Stimulated activated naive B cell treated with anti-CD40 and anti-IgM and Interleukin-4, amounts not matched to agents 10 μg/mL and 1 μg/mL and 100 μg/mL, for 72 hours (primary cell): ENCODE measurements at regions not wholly inside any gene's neighbourhood (a gene's known extent, or its start where the extent isn't known, plus 50 kb on each side); places are given as distances from the start of the nearest gene placed in this dataset.

Experiments
- ATAC-seq, 2 donors: fragments of 150-1000 bp; cut with Tn5 transposase; replicated peaks; 2 replicates each; pipeline ENCODE4 v1.10.0; 2021; ENCODE audit warnings: moderate library complexity in 1 of 2
- DNase-seq: peaks from one replicate; pipeline ENCODE4 v3.0.0; 2021
- H3K27ac Mint-ChIP-seq: one replicate; pipeline ENCODE4 v1.8.0; 2022; ENCODE audit warnings: mild to moderate bottlenecking, mixed read lengths
- H3K27me3 Mint-ChIP-seq, 2 donors: one replicate each; pipeline ENCODE4 v1.8.0; 2022; ENCODE audit warnings: mixed read lengths in 2 of 2
- H3K36me3 Mint-ChIP-seq, 2 donors: one replicate each; pipeline ENCODE4 v1.8.0; 2022; ENCODE audit warnings: mixed read lengths in 2 of 2, mild to moderate bottlenecking in 1 of 2
- H3K4me1 Mint-ChIP-seq, 2 donors: one replicate each; pipeline ENCODE4 v1.8.0; 2022; ENCODE audit warnings: mixed read lengths in 2 of 2, mild to moderate bottlenecking in 1 of 2
- H3K4me3 Mint-ChIP-seq, 2 donors: one replicate each; pipeline ENCODE4 v1.8.0; 2022; ENCODE audit warnings: mild to moderate bottlenecking in 2 of 2, mixed read lengths in 2 of 2, moderate library complexity in 1 of 2
- H3K9me3 Mint-ChIP-seq, 2 donors: one replicate each; pipeline ENCODE4 v1.8.0; 2022; ENCODE audit warnings: mixed read lengths in 2 of 2, mild to moderate bottlenecking in 1 of 2

DNA sequence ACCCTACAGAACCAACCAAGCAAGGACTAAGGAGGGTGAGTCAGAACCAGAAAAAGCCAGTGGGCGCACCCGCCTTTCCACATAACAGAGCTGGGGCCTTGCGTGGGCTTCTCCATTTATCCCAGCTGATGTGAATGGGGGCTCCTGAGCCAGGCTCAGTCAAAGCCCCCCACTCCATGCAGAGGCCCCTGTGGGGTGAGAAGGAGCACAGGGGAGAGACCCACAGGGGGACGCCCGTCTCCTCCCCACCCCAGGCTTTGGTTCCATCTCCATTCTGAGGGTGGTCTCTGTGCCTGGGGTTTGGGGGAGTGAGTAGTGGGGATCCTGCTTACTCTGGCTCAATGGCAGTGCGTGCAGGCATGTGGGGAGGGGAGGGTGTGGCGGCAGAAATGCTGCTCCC, 210.1 kb upstream of the TNRC6C start:
- DNase-seq = no peak
- peaks cover 2 to 4% of the 10 kb centered on the region in 2 donors for H3K36me3 Mint-ChIP-seq
- H3K27me3 Mint-ChIP-seq = peaks cover 19 to 21% of the 10 kb centered on the region in 2 donors
- no peak for ATAC-seq
- H3K4me3 Mint-ChIP-seq = no peak overlapping the region
- H3K4me1 Mint-ChIP-seq = no peaks in the 10 kb centered on the region
- H3K27ac Mint-ChIP-seq = no peak overlapping the region
- peaks cover 9% of the 10 kb centered on the region in 2 donors for H3K9me3 Mint-ChIP-seq

DNA sequence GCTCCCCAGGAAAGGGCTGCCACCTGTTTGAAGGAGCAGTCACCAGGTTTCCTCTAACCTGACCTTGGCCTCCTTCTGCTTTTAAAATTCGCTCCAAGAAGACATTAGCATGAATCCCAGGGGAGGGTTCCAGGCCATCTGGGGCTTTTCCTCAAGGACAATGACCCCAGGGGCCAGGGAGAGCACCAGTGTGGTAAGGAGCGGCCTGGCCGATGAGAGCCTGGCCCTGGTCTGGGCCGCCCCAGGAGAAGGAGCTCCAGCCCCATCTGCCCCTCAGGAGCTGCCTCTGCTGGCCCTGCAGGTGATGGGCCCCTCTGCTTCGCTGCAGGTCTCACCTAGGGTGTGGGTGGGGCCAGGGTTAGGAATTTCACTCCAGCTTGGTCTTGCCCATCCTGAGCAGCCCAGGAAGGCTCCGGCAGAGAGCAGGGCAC, 209.2 kb upstream of the TNRC6C start:
- ATAC-seq (no peak), DNase-seq (no peak)
- Mint-ChIP-seq H3K27me3 (peaks cover 19 to 20% of the 10 kb centered on the region in 2 donors), H3K4me3 (no peak overlapping the region), H3K9me3 (peaks cover 9% of the 10 kb centered on the region in 2 donors), H3K36me3 (peaks cover 2 to 4% of the 10 kb centered on the region in 2 donors), H3K4me1 (no peaks in the 10 kb centered on the region), H3K27ac (no peak overlapping the region)

DNA sequence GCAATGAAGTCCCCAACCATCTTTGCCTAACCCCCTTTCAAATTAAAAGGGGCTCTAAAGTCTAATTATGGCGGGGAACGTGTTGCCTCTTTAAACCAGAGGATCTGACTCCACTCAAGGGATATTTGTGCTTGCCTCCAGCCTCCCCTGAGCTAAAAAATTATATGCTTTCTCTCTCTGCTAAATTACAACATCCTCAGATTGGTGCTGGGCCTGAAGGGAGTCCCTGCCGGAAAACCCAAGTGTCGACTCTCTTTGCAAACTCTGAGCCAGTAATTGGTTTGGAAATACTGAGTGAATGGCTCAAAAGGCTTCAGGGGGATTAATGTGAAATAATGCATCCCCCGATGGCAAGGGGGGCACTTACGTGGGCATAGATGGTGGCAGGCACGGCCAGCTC, 208.5 kb upstream of the TNRC6C start:
- no peak for DNase-seq
- Mint-ChIP-seq H3K27me3 (peaks cover 19 to 21% of the 10 kb centered on the region in 2 donors), H3K4me3 (no peak overlapping the region), H3K9me3 (peaks cover 4 to 5% of the 10 kb centered on the region in 2 donors), H3K36me3 (peaks cover 2 to 4% of the 10 kb centered on the region in 2 donors), H3K4me1 (no peaks in the 10 kb centered on the region), H3K27ac (no peak overlapping the region)
- no peak for ATAC-seq

DNA sequence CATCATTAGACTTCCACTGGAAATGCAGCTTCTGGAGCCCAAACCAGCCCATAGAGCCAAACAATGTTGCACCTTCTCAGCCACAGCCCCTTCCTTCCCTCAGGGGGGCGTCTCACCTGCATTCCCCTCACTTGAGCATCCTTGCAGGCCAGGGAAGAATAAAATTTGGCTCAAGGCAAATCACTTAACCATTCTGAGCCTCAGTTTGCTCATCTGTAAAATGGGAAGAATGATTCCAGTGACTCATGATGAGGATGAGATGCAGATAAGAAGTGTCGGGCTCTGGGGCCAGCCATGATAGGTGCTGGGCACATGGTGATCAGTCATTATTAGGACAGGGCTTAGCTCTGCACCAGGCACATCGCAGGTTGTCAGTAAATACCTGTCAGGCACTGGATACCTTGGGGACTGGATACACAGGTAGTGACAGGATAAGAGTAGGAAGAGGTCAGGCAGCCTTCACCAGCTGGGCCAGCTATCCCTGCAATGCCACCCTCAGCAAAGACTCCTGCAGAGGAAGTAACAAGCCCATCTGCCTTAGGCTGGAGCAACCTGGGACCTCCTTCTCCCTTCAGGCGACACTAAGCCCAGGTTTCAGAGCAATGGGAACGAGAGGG, 208.0 kb upstream of the TNRC6C start:
- H3K9me3 Mint-ChIP-seq = peaks cover under 1 to 4% of the 10 kb centered on the region in 2 donors
- H3K27me3 Mint-ChIP-seq = peaks cover 25 to 26% of the 10 kb centered on the region in 2 donors
- DNase-seq = no peak
- no peak for ATAC-seq
- H3K4me3 Mint-ChIP-seq = no peak overlapping the region
- H3K36me3 Mint-ChIP-seq = no peaks in the 10 kb centered on the region
- no peak overlapping the region for H3K27ac Mint-ChIP-seq
- H3K4me1 Mint-ChIP-seq = no peaks in the 10 kb centered on the region

DNA sequence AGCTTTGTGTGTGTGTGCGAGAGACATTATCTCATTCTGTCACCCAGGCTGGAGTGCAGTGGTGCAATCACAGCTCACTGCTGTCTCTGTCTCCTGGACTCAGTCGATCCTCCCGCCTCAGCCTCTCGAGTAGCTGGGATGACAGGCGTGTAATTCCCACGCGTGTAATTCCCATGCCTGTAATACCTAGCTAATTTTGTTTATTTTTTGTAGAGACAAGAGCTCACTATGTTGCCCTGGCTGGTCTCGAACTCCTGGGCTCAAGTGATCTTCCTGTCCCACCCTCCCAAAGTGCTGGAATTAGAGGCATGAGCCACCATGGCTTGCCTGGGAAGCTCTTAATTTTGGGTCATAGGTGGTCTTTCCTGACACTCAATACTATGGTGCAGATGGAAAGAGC, 205.3 kb upstream of the TNRC6C start:
- Mint-ChIP-seq H3K27me3 (peaks cover 29 to 36% of the 10 kb centered on the region in 2 donors), H3K36me3 (no peaks in the 10 kb centered on the region), H3K4me1 (no peaks in the 10 kb centered on the region), H3K4me3 (no peak overlapping the region), H3K9me3 (peaks cover 0 to 4% of the 10 kb centered on the region in 2 donors), H3K27ac (no peak overlapping the region)
- DNase-seq (no peak), ATAC-seq (no peak)

DNA sequence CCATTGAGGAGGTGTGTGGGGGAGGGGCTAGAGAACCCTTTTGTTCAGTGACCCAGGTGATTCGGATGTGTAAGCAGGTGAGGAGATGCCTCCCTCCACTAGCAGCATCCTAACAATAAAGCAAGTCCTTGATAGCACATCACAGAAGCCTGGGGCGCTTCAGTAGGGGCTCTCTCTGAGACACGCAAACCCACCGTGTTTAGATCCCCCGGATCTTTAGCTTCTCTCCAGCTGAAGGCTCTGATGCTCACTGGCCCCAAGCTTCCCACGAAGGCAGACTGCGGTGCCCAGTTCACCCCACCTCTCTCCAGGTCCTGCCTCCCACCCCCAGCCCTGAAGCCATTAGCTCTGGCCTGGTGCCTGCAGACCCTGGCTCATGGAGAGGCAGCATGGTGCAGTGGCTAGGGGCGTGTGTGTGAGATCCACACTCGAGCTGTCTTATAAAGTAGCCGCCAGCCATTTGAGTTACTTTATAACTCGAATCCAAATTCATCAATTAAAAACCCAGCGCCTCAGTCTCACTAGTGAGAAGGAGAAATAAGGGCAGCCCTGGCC, 204.7 kb upstream of the TNRC6C start:
- peaks cover 31 to 41% of the 10 kb centered on the region in 2 donors for H3K27me3 Mint-ChIP-seq
- H3K9me3 Mint-ChIP-seq = peaks cover 0 to 4% of the 10 kb centered on the region in 2 donors
- DNase-seq (no peak), ATAC-seq (no peak)
- H3K4me1 Mint-ChIP-seq = no peaks in the 10 kb centered on the region
- no peaks in the 10 kb centered on the region for H3K36me3 Mint-ChIP-seq
- no peak overlapping the region for H3K4me3 Mint-ChIP-seq
- H3K27ac Mint-ChIP-seq = peak overlapping the region; percentile 31

DNA sequence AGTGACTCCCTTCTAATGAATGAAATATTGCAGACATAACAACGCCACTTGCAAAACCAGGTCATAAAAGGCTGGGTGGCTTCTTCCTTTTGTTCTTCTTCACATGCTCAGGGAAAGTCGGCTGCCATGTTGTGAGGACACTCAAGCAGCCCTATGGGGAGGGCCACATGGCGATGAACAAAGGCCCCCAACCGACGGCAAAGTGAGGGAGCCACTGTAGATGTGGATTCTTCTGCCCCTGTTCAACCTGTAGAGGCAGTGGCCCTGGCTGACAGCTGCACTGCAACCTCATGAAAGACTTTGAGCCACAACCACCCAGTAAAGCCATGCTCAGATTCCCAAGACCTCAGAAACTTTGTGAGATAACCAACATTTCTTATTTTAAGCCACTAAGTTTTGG, 203.5 kb upstream of the TNRC6C start:
- no peaks in the 10 kb centered on the region for H3K4me1 Mint-ChIP-seq
- H3K4me3 Mint-ChIP-seq = no peak overlapping the region
- DNase-seq (no peak), ATAC-seq (no peak)
- peaks cover 31 to 41% of the 10 kb centered on the region in 2 donors for H3K27me3 Mint-ChIP-seq
- no peaks in the 10 kb centered on the region for H3K36me3 Mint-ChIP-seq
- peaks cover 0 to 4% of the 10 kb centered on the region in 2 donors for H3K9me3 Mint-ChIP-seq
- no peak overlapping the region for H3K27ac Mint-ChIP-seq

DNA sequence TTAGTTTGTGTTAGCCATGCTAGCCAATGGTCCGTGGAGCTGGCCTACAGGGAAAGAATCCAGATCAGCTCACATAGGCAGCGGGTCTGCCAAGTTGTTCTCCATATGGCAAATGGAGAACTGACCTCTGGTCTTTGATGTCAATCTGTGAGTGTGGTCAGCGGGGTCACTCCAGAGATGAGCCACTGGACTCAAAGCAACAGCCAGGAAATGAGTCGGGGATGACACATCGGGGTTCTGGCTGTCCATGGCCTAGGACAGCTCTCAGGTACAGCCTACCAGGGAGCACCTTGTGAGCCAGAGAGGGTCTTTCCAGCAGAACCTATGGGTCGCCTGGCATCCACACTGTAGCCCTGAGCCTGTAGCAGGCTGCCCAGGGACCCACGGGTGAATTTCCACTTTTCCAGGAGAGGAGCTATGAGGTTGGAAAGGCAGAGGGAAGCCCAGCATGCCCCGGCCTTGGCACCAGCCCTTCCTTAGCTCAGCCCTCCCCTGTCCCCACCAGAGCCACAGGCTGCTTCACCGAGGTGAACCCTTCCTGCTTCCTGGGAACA, 203.0 kb upstream of the TNRC6C start:
- ATAC-seq = no peak
- no peak overlapping the region for H3K4me3 Mint-ChIP-seq
- H3K27ac Mint-ChIP-seq = no peak overlapping the region
- H3K9me3 Mint-ChIP-seq = peaks cover 0 to 4% of the 10 kb centered on the region in 2 donors
- H3K36me3 Mint-ChIP-seq = no peaks in the 10 kb centered on the region
- no peak for DNase-seq
- peaks cover 31 to 36% of the 10 kb centered on the region in 2 donors for H3K27me3 Mint-ChIP-seq
- H3K4me1 Mint-ChIP-seq = no peaks in the 10 kb centered on the region

DNA sequence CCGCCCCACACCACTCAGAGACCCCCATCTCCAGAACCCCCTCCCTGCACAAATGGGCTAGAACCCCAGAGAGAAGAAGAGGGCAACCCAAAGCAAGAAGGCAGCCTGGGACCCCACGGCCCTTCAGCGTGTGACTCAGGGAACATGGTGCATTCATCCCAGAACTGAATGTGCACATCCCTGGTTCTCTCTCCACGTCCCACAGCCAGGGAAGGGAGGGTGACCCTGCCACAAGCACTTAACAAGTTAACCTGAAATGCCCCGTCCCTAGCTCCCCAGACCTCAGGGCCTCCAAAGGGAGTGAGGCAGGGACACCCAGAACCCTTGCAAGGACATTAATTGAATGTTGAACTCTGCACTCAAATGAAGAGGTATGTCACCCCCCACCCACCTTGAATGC, 202.5 kb upstream of the TNRC6C start:
- no peak for ATAC-seq
- peaks cover 0 to 4% of the 10 kb centered on the region in 2 donors for H3K9me3 Mint-ChIP-seq
- no peak overlapping the region for H3K27ac Mint-ChIP-seq

DNA sequence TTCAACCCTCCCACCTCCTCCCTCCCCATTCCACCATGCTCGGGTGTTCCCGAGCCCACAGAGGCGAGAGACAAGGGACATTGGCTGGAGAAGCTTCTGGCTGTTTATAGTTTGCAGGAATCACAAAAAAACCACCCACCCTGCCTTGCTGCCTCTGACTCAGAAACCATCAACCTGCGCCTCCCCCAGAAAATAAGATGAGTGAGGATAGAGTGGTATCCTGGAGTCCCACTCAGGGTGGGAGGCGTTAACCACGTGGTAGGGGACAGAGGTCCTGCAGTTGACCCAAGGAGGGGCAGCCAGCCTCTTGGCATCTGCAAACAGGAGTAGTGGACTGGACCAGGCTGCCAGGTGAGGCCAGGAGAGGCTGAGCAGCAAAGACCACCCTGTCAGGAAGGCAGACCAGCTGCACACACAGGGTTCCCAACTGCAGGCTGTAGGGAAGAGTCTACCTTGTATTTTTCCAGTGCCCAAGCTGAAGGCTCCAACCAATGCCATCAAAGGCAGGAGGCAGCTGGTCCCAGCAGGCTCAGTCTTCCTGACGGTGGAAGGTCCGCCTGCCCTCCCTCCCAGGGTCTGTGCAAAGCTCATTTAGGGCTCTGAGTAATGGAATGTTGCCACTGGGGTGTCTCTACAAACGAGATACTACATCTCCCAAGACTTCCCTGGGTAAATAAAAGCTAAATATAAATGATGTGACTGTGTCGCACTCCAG, 201.5 kb upstream of the TNRC6C start:
- H3K36me3 Mint-ChIP-seq = no peaks in the 10 kb centered on the region
- ATAC-seq = no peak
- H3K4me1 Mint-ChIP-seq = no peaks in the 10 kb centered on the region
- H3K9me3 Mint-ChIP-seq = peaks cover 0 to 4% of the 10 kb centered on the region in 2 donors
- no peak overlapping the region for H3K27ac Mint-ChIP-seq
- no peak overlapping the region for H3K4me3 Mint-ChIP-seq
- no peak for DNase-seq
- H3K27me3 Mint-ChIP-seq = peaks cover 31 to 38% of the 10 kb centered on the region in 2 donors

More for the DNA sequence above, 202.5 kb upstream of the TNRC6C start:
- Mint-ChIP-seq H3K27me3 (peaks cover 31 to 36% of the 10 kb centered on the region in 2 donors), H3K4me1 (no peaks in the 10 kb centered on the region), H3K4me3 (no peak overlapping the region), H3K36me3 (no peaks in the 10 kb centered on the region)
- no peak for DNase-seq

DNA sequence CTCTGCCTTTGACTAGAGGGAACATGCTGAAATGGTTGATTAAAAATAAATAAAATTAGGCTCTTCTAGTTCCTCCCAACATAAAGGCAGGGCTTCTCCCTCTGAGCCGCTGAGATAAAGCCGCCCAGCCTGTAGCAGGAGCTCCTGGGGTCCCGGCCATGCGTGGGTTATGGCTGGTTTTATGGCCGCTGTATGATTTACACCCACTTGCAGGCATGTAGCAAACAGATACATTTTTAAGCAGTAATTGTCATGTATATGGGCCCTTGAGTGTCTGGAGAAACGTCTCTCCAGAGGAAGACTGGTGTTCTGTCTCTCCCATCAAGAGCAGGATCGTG, 201.0 kb upstream of the TNRC6C start:
- Mint-ChIP-seq H3K4me3 (no peak overlapping the region), H3K9me3 (peaks cover 0 to 4% of the 10 kb centered on the region in 2 donors), H3K27me3 (peaks cover 31 to 38% of the 10 kb centered on the region in 2 donors), H3K36me3 (no peaks in the 10 kb centered on the region), H3K4me1 (no peaks in the 10 kb centered on the region), H3K27ac (no peak overlapping the region)
- ATAC-seq (no peak), DNase-seq (no peak)

DNA sequence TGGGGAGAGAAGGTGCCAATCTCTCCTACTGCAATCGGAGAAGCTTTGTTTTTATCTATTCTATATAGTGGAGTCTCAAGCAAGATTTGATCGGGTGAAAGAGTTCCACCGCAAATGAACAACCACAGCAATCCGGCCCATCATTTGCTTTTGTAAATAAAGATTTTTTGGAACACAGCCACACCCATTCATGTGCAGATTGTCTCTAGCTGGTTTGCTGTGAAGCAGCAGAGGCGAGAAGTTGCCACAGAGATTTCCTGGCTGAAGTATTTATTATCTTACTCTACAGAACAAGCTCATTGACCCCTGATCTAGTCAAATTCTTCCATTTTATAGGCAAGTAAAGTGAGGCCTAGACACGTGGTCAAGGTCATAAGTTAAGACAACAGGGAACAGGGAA, 195.5 kb upstream of the TNRC6C start:
- Mint-ChIP-seq H3K27ac (no peak overlapping the region), H3K4me3 (no peak overlapping the region), H3K4me1 (no peaks in the 10 kb centered on the region), H3K9me3 (no peaks in the 10 kb centered on the region), H3K36me3 (no peaks in the 10 kb centered on the region), H3K27me3 (peaks cover 33 to 52% of the 10 kb centered on the region in 2 donors)
- ATAC-seq (no peak), DNase-seq (no peak)

DNA sequence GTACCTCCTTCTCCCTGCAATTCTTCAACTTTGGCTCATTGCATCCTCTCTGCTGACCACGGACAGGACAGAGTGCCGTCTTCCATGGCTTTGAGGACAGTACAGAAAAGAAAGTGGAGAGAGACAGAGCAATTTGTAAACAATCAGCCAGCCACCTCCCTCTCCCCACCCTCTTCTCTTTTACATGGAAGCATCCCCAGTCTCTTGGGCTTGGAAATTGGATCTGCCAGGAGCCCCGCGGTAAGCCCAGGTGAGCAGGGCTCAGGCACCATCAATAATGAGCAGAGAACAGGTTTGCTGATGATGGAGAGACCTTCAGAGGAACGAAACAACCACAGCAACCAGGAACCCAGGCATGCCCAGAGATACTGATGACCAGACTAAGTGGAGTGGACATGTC, 194.9 kb upstream of the TNRC6C start:
- ATAC-seq (no peak), DNase-seq (no peak)
- Mint-ChIP-seq H3K36me3 (no peaks in the 10 kb centered on the region), H3K4me1 (no peaks in the 10 kb centered on the region), H3K4me3 (no peak overlapping the region), H3K27me3 (peaks cover 35 to 51% of the 10 kb centered on the region in 2 donors), H3K27ac (no peak overlapping the region), H3K9me3 (no peaks in the 10 kb centered on the region)

DNA sequence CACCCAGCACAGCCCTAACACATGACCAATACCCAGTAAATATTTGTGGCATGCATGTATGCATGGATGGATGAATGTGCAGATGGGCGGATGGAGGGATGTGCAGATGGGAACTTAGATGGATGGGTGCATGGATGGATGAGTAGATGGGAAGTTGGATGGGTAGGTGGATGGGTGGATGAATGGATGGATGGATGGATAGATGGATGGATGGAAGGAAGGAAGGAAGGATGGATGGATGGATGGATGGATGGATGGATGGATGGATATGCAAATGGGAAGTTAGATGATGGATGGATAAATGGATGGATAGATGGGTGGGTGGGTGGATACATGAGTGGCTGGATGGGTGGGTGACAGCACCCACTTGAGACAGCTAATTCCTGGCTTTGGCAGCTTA, 193.2 kb upstream of the TNRC6C start:
- no peak overlapping the region for H3K27ac Mint-ChIP-seq
- no peaks in the 10 kb centered on the region for H3K4me1 Mint-ChIP-seq
- H3K4me3 Mint-ChIP-seq = no peak overlapping the region
- H3K27me3 Mint-ChIP-seq = peaks cover 44 to 60% of the 10 kb centered on the region in 2 donors
- H3K36me3 Mint-ChIP-seq = no peaks in the 10 kb centered on the region
- DNase-seq = no peak
- no peak for ATAC-seq
- H3K9me3 Mint-ChIP-seq = no peaks in the 10 kb centered on the region

DNA sequence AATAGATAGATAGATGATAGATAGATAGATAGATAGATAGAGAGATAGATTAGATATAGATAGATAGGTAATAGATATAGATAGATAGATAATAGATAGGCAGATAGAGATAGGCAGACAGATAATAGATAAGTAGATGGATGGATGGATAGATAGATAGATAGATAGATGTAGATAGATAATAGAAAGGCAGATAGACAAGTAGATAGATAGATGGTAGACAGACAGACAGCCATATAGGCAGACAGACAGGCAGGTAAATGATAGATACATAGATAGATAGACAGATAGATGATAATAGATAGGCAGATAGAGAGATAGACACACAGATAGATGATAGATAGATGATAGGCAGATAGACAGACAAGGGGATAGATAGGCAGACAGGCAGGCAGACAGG, 191.4 kb upstream of the TNRC6C start:
- Mint-ChIP-seq H3K4me3 (no peak overlapping the region), H3K9me3 (no peaks in the 10 kb centered on the region), H3K27me3 (peaks cover 53 to 63% of the 10 kb centered on the region in 2 donors), H3K4me1 (peaks cover under 1 to 1% of the 10 kb centered on the region in 2 donors), H3K27ac (no peak overlapping the region), H3K36me3 (no peaks in the 10 kb centered on the region)
- DNase-seq (no peak), ATAC-seq (no peak)
